GM23338 (cell line): ENCODE measurements at regions not wholly inside any gene's neighbourhood (a gene's known extent, or its start where the extent isn't known, plus 50 kb on each side); places are given as distances from the start of the nearest gene placed in this dataset.
"Not testable (repeated sequence)": the region's sequence is repeated elsewhere in the genome, so short reads cannot be mapped to it uniquely, and the experiment has no call there.

Experiments
- ATAC-seq: fragments of 200-7000 bp; cut with Tn5 transposase; 3 replicates; pipeline ENCODE4 v1.9.1; 2020
- DNase-seq: peaks from one replicate; pipeline ENCODE4 v3.0.0-alpha.2; 2015; ENCODE audit warnings: low spot score
- H2AFZ ChIP-seq: fragments of 200-600 bp; sonication (generic); 2 replicates; pipeline ENCODE4 v1.8.0; 2016; ENCODE audit warnings: antibody characterized with exemption, mild to moderate bottlenecking, moderate library complexity
- H3F3A ChIP-seq: fragments of 200-600 bp; sonication (generic); replicated peaks from 2 replicates; pipeline ENCODE4 v1.8.0; 2017; ENCODE audit warnings: antibody characterized with exemption, mixed run types, low read depth
- H3K27ac ChIP-seq: fragments of 200-600 bp; sonication (generic); 2 replicates; pipeline ENCODE4 v1.6.1; 2016; ENCODE audit warnings: low read depth
- H3K27me3 ChIP-seq: fragments of 200-600 bp; sonication (generic); 2 replicates; pipeline ENCODE4 v1.8.0; 2016; ENCODE audit warnings: mild to moderate bottlenecking, mixed run types, moderate library complexity; ENCODE audit not compliant: insufficient read depth
- H3K36me3 ChIP-seq: fragments of 200-600 bp; sonication (generic); 2 replicates; pipeline ENCODE4 v1.8.0; 2016; ENCODE audit warnings: mild to moderate bottlenecking; ENCODE audit not compliant: insufficient read depth
- H3K4me1 ChIP-seq: fragments of 200-600 bp; sonication (generic); 2 replicates; pipeline ENCODE4 v1.8.0; 2016; ENCODE audit warnings: mild to moderate bottlenecking, moderate library complexity; ENCODE audit not compliant: insufficient read depth
- H3K4me2 ChIP-seq: fragments of 200-600 bp; sonication (generic); 2 replicates; pipeline ENCODE4 v1.7.1; 2017; ENCODE audit warnings: mixed run types
- H3K4me3 ChIP-seq: fragments of 200-600 bp; sonication (generic); 2 replicates; pipeline ENCODE4 v1.6.1; 2016; ENCODE audit warnings: mixed run types
- H3K79me2 ChIP-seq: fragments of 200-600 bp; sonication (generic); replicated peaks from 2 replicates; pipeline ENCODE4 v1.8.0; 2017; ENCODE audit warnings: mild to moderate bottlenecking; ENCODE audit not compliant: insufficient read depth
- H3K9me2 ChIP-seq: fragments of 200-600 bp; sonication (generic); 2 replicates; pipeline ENCODE4 v1.8.0; 2017; ENCODE audit not compliant: insufficient read depth
- H4K20me1 ChIP-seq: fragments of 200-600 bp; sonication (generic); replicated peaks from 2 replicates; pipeline ENCODE4 v1.8.0; 2017; ENCODE audit warnings: mild to moderate bottlenecking; ENCODE audit not compliant: insufficient read depth
- H3K27ac Mint-ChIP-seq: 2 replicates; pipeline ENCODE4 v1.8.0; 2020; ENCODE audit warnings: inconsistent platforms, mild to moderate bottlenecking, moderate library complexity, mixed read lengths
- H3K27me3 Mint-ChIP-seq: 3 replicates; pipeline ENCODE4 v1.8.0; 2022; ENCODE audit warnings: low read depth, mild to moderate bottlenecking, moderate library complexity, mixed read lengths, inconsistent platforms; ENCODE audit not compliant: insufficient read depth, poor library complexity
- H3K36me3 Mint-ChIP-seq: 3 replicates; pipeline ENCODE4 v1.8.0; 2021; ENCODE audit warnings: low read depth, mild to moderate bottlenecking, inconsistent platforms, moderate library complexity, mixed read lengths
- H3K4me1 Mint-ChIP-seq: 3 replicates; pipeline ENCODE4 v1.8.0; 2020; ENCODE audit warnings: mild to moderate bottlenecking, inconsistent platforms, mixed read lengths
- H3K4me3 Mint-ChIP-seq: 3 replicates; pipeline ENCODE4 v1.8.0; 2021; ENCODE audit warnings: moderate library complexity, mild to moderate bottlenecking, inconsistent platforms, mixed read lengths
- H3K9me3 Mint-ChIP-seq: 3 replicates; pipeline ENCODE4 v1.8.0; 2020; ENCODE audit warnings: moderate library complexity, mild to moderate bottlenecking, inconsistent platforms, mixed read lengths
- CREB1 ChIP-seq: fragments of 250-450 bp; sonication (Bioruptor Pico); IDR thresholded peaks from 2 replicates; pipeline ENCODE4 v1.5.0; 2020; ENCODE audit warnings: low read depth, mild to moderate bottlenecking, moderate library complexity
- EZH2phosphoT487 ChIP-seq: fragments of 200-600 bp; sonication (generic); IDR thresholded peaks from one replicate; pipeline ENCODE4 v1.8.1; 2018; ENCODE audit warnings: antibody characterized with exemption; ENCODE audit not compliant: unreplicated experiment
- ZNF462 ChIP-seq: fragments of 250-450 bp; sonication (Bioruptor Pico); IDR thresholded peaks from 2 replicates; pipeline ENCODE4 v1.5.0; 2020; ENCODE audit warnings: mild to moderate bottlenecking, moderate library complexity

GRCh38 chr22:22366537-22366936, 122.0 kb downstream of the VPREB1 start (continued):
- TF ChIP-seq ZNF462 (CRISPR knock-in tag) (no peak), EZH2phosphoT487 (no peak)

GRCh38 chr22:22368516-22368915, 123.9 kb downstream of the VPREB1 start:
- H3F3A ChIP-seq, result no peaks in the 10 kb centered on the region
- peaks cover 100% of the 10 kb centered on the region for H3K27me3 ChIP-seq
- peaks cover 11% of the 10 kb centered on the region for H4K20me1 ChIP-seq
- TF ChIP-seq CREB1 (CRISPR knock-in tag), result no peak
- Mint-ChIP-seq H3K4me1 (no peaks in the 10 kb centered on the region), H3K36me3 (no peaks in the 10 kb centered on the region), H3K4me3 (no peak overlapping the region), H3K27ac (no peak overlapping the region), H3K27me3 (peaks cover 96% of the 10 kb centered on the region), H3K9me3 (no peaks in the 10 kb centered on the region)
- ATAC-seq (no peak), DNase-seq (no peak)
- no peaks in the 10 kb centered on the region for H3K79me2 ChIP-seq
- no peak overlapping the region for H3K27ac ChIP-seq
- no peak overlapping the region for H3K4me2 ChIP-seq
- no peak overlapping the region for H2AFZ ChIP-seq
- H3K4me1 ChIP-seq, result no peaks in the 10 kb centered on the region
- no peak overlapping the region for H3K4me3 ChIP-seq
- no peaks in the 10 kb centered on the region for H3K9me2 ChIP-seq
- no peaks in the 10 kb centered on the region for H3K36me3 ChIP-seq

- not testable (repeated sequence) for H3K36me3 Mint-ChIP-seq, H3K4me1 Mint-ChIP-seq, H3K4me1 ChIP-seq, H3K36me3 ChIP-seq, H3F3A ChIP-seq, H3K4me2 ChIP-seq, H3K79me2 ChIP-seq, H3K9me3 Mint-ChIP-seq, H3K4me3 Mint-ChIP-seq, H2AFZ ChIP-seq, DNase-seq, H3K27ac Mint-ChIP-seq, ATAC-seq, H3K4me3 ChIP-seq, H3K9me2 ChIP-seq, H3K27ac ChIP-seq
- Histone ChIP-seq H3K27me3 (peaks cover 100% of the 10 kb centered on the region), H4K20me1 (peaks cover 11% of the 10 kb centered on the region)
- peaks cover 96% of the 10 kb centered on the region for H3K27me3 Mint-ChIP-seq
These were observed 124.8 kb downstream of the VPREB1 start for GRCh38 chr22:22369219-22369963.
